Neural cell (in vitro differentiated cells): ENCODE measurements at regions not wholly inside any gene's neighbourhood (a gene's known extent, or its start where the extent isn't known, plus 50 kb on each side); places are given as distances from the start of the nearest gene placed in this dataset.

Experiments used
- CTCF ChIP-seq: fragments of 450-650 bp; IDR thresholded peaks from 2 replicates; pipeline ENCODE4 v1.5.1; 2014; ENCODE audit warnings: antibody characterized with exemption, mild to moderate bottlenecking, moderate library complexity; ENCODE audit not compliant: poor library complexity, severe bottlenecking
- EP300 ChIP-seq: fragments of 450-650 bp; conservative IDR thresholded peaks from 2 replicates; pipeline ENCODE4 v1.6.1; 2014; ENCODE audit warnings: antibody characterized with exemption, mild to moderate bottlenecking, moderate library complexity; ENCODE audit not compliant: poor library complexity, severe bottlenecking
- EZH2 ChIP-seq: fragments of 200-600, 300-800 bp; shearing (Covaris generic), sonication (generic); IDR thresholded peaks from 2 replicates; pipeline ENCODE4 v1.6.1; 2014; ENCODE audit warnings: antibody characterized with exemption, low read length, borderline replicate concordance, mild to moderate bottlenecking; ENCODE audit not compliant: insufficient read depth, poor library complexity, severe bottlenecking
- MXI1 ChIP-seq: fragments of 450-650 bp; conservative IDR thresholded peaks from 2 replicates; pipeline ENCODE4 v1.6.1; 2014; ENCODE audit warnings: antibody characterized with exemption, mild to moderate bottlenecking; ENCODE audit not compliant: poor library complexity, severe bottlenecking
- POLR2AphosphoS5 ChIP-seq: IDR thresholded peaks from 2 replicates; pipeline ENCODE4 v1.6.1; 2012
- RAD21 ChIP-seq: fragments of 450-650 bp; conservative IDR thresholded peaks from 2 replicates; pipeline ENCODE4 v1.6.1; 2014; ENCODE audit warnings: antibody characterized with exemption, mild to moderate bottlenecking, moderate library complexity
- REST ChIP-seq: IDR thresholded peaks from 2 replicates; pipeline ENCODE4 v1.6.1; 2012; ENCODE audit warnings: borderline replicate concordance
- SMC3 ChIP-seq: fragments of 450-650 bp; conservative IDR thresholded peaks from 2 replicates; pipeline ENCODE4 v1.6.1; 2014; ENCODE audit warnings: antibody characterized with exemption, mild to moderate bottlenecking, moderate library complexity; ENCODE audit not compliant: poor library complexity
- TAF1 ChIP-seq: IDR thresholded peaks from 2 replicates; pipeline ENCODE4 v1.6.1; 2012; ENCODE audit warnings: low read depth

- TF ChIP-seq CTCF = no peak
- no peak for TF ChIP-seq TAF1
- no peak for TF ChIP-seq REST
- no peak for TF ChIP-seq EP300
- no peak for TF ChIP-seq RAD21
- TF ChIP-seq EZH2 = no peak
- TF ChIP-seq POLR2AphosphoS5 = no peak
- no peak for TF ChIP-seq SMC3
- TF ChIP-seq MXI1 = no peak
Observed at GRCh38 chr13:50687545-50687944, 155.9 kb downstream of the DLEU7 start.
